NCI-H524 (cell line): ENCODE measurements at regions not wholly inside any gene's neighbourhood (a gene's known extent, or its start where the extent isn't known, plus 50 kb on each side); places are given as distances from the start of the nearest gene placed in this dataset.
"Not testable (repeated sequence)": the region's sequence is repeated elsewhere in the genome, so short reads cannot be mapped to it uniquely, and the experiment has no call there.

Experiments
- DNase-seq, 2 experiments: peaks; one replicate each; lab custom pipeline; 2025; lab: John Stamatoyannopoulos, UW

- DNase-seq, result no peak
Observed at GRCh38 chr7:17093461-17093860, 205.0 kb upstream of the AHR start.

GRCh38 chr7:17094963-17095574, 203.4 kb upstream of the AHR start:
- DNase-seq, result no peak

- no peak for DNase-seq
Observed at GRCh38 chr7:17095931-17096330, 202.5 kb upstream of the AHR start.

- DNase-seq, result no peak
Observed at GRCh38 chr7:17097668-17098297, 200.7 kb upstream of the AHR start.

GRCh38 chr7:17098515-17098914, 199.9 kb upstream of the AHR start:
- no peak for DNase-seq

- DNase-seq, result no peak
Observed at GRCh38 chr7:17099083-17099973, 199.1 kb upstream of the AHR start.

- not testable (repeated sequence) for DNase-seq
Observed at GRCh38 chr7:17099974-17100509, 198.4 kb upstream of the AHR start.

GRCh38 chr7:17101207-17101696, 197.2 kb upstream of the AHR start:
- DNase-seq, result no peak

- no peak for DNase-seq
Observed at GRCh38 chr7:17103170-17103569, 195.3 kb upstream of the AHR start.

- no peak for DNase-seq
Observed at GRCh38 chr7:17103984-17104383, 194.5 kb upstream of the AHR start.

- DNase-seq, result no peak
Observed at GRCh38 chr7:17104419-17104818, 194.0 kb upstream of the AHR start.

GRCh38 chr7:17105701-17106100, 192.8 kb upstream of the AHR start:
- no peak for DNase-seq

GRCh38 chr7:17108049-17108584, 190.3 kb upstream of the AHR start:
- no peak for DNase-seq

GRCh38 chr7:17109020-17109419, 189.4 kb upstream of the AHR start:
- DNase-seq, result no peak

GRCh38 chr7:17113770-17114169, 184.7 kb upstream of the AHR start:
- DNase-seq, result not testable (repeated sequence)

GRCh38 chr7:17118412-17118811, 180.0 kb upstream of the AHR start:
- DNase-seq, result no peak

- no peak for DNase-seq
Observed at GRCh38 chr7:17120756-17121155, 177.7 kb upstream of the AHR start.

- DNase-seq, result no peak
Observed at GRCh38 chr7:17121671-17122070, 176.8 kb upstream of the AHR start.

GRCh38 chr7:17123020-17123419, 175.4 kb upstream of the AHR start:
- DNase-seq, result no peak

- no peak for DNase-seq
Observed at GRCh38 chr7:17126413-17127268, 171.8 kb upstream of the AHR start.

- no peak for DNase-seq
Observed at GRCh38 chr7:17129218-17129617, 169.2 kb upstream of the AHR start.
